ENCODE measurements at regions not wholly inside any gene's neighbourhood (a gene's known extent, or its start where the extent isn't known, plus 50 kb on each side); places are given as distances from the start of the nearest gene placed in this dataset.

DNA sequence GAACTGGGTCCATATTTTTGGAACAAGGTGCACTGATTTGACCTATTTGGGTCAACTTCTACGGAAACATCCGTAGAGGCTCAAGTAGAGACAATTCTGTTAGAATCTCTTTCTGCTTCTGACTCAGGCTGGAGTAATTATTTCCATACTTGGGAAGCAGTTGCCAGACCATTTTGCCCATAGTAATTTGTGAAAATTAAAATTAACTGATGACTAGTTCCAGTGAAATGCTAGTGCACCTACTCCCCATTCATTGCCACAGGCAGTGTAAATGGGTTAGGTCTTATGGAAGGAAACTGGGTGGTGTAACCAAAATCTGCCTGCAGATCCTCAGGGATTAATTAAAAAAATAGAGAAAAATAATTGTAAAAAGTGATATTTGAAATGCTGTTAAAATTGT lies 201.1 kb downstream of the TENT4A start:
- DNase-seq (ENCODE audit: low read depth in 2 of 2), result no peak

DNA sequence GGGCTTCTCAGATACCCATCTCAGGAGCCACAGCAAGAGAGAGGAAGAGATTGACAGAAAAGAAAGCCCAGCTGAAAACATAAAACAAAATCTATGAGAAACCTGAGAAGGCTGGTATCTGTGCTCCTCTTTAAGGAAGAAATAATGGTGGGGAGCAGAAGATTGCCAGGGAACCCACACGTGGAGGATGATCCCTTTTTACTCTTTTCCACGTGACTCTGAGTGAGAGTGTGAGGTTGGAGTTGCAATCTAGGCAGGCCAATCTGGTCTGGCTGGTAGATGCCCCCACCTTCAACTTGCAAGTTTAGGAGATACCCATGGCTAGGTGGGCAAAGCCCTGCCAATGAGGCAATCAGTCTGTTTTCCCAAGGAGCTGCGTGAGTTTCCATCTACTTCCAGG lies 202.3 kb downstream of the TENT4A start:
- no peak for DNase-seq (ENCODE audit: low read depth in 2 of 2)

- DNase-seq (ENCODE audit: low read depth in 2 of 2), result no peak
These were observed 205.0 kb downstream of the TENT4A start for GRCh38 chr5:6918255-6918654.

GRCh38 chr5:6920628-6921256 lies 207.5 kb downstream of the TENT4A start:
- DNase-seq (ENCODE audit: low read depth in 2 of 2), result no peak

DNA sequence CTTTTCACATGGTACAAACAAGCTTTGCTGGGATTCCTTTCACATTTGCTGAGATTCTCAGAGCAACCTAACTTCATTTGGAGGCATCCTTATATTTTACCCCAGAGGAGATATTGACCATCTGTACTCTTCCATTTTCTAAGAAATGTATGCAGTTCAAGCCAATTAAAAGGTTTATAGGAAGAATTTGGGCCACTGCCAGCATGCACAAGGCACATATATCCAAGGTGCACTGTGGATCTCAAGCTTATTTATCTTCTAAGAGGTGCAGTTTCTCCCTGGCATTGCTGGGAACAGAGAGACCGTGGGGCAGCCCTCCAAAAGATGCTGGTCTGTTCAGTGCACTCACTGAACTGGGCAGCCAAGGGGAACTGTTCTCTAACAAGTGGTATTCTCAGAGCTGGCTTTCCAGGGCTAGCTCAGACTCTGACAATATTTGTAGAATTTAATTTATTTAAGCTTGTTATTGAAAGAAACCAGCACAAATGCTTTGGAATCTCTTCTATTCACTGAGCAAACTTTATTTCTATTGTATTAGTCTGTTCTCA lies 213.3 kb downstream of the TENT4A start:
- DNase-seq (ENCODE audit: low read depth in 2 of 2), result no peak

GRCh38 chr5:6936031-6936430 lies 222.8 kb downstream of the TENT4A start:
- no peak for DNase-seq (ENCODE audit: low read depth in 2 of 2)

DNA sequence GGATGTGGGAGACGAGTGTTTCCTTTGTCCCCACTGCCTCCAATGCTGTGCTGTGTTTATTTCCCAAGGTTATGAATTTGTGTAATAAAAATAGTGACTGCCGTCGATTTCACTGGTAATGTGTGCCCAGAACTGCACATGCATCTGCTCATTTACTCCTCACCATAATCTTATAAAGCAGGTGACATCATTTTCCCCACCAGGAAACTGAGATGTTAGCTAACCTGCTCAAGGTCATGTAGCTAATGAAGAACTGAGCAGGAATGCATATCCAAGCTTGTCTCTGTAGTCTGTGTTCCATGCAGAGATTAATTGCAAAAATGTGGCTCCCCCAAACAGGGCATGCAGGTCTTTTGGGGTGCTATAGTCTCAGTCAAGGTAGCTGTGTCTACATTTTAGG lies 224.4 kb downstream of the TENT4A start:
- no peak for DNase-seq (ENCODE audit: low read depth in 2 of 2)

DNA sequence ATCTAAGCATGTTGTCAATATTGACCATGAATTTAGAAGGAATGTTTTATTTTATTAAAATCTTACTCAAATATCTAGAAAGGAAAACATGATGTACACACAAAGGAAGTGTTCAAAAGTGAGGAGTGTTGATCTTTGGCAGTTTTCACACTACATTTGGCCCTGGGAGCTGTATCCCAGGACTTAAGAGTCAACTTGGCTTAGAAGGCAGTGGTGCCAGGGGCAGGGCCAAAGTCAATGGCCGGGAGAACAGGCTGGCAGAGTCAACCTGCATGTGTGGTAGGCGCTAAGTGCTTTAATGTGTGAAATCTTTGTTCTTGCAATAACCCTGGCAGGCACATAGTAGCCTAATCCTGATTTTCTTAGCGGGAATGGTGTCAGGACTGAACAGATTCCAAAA lies 228.4 kb downstream of the TENT4A start:
- no peak for DNase-seq (ENCODE audit: low read depth in 2 of 2)

GRCh38 chr5:6943197-6944112 lies 230.2 kb downstream of the TENT4A start:
- DNase-seq (ENCODE audit: low read depth in 2 of 2), result no peak

DNA sequence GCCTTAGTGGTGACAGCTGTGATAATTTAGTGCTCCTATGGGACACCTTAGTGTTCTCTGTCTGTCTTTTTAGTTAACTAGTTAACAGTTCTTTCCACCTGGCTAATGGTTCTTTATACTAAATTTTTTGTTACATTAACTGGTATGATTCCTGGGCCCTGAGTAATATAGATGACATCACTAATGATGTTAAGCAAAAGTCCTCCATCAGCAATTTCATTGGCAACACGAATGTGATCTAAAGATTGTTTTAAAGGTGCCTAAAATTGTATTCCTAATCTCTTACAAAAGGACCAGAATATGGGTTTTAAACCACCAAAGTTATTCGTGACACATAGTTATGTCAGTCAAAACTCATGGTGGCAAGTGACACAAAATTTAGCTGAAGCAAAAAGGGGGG lies 235.3 kb downstream of the TENT4A start:
- no peak for DNase-seq (ENCODE audit: low read depth in 2 of 2)

GRCh38 chr5:6949230-6949629 lies 236.0 kb downstream of the TENT4A start:
- no peak for DNase-seq (ENCODE audit: low read depth in 2 of 2)

DNA sequence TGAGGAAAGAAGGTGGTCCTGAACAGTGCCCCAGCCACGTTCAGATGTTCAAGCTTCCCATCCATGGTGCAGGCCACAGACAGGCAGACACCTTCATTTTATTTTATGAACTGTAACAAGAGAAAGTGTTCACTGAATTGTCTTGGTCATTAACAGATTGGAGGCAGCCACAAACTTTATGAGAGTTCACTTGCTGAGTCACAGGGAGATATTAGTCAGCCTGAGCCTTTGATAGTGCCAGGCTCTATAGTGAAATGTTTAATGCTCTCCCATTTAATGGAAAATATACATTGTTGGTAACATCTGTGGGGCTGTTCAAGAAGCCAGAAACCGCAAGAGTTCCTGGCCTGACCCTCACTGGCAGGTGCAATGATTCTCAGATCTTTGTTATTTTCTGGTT lies 237.0 kb downstream of the TENT4A start:
- DNase-seq (ENCODE audit: low read depth in 2 of 2), result no peak

GRCh38 chr5:6950860-6951259 lies 237.6 kb downstream of the TENT4A start:
- no peak for DNase-seq (ENCODE audit: low read depth in 2 of 2)

- DNase-seq (ENCODE audit: low read depth in 2 of 2), result no peak
These were observed 247.9 kb downstream of the TENT4A start for GRCh38 chr5:6961123-6961522.

GRCh38 chr5:6961837-6962635 lies 248.8 kb downstream of the TENT4A start:
- no peak for DNase-seq (ENCODE audit: low read depth in 2 of 2)

- no peak for DNase-seq (ENCODE audit: low read depth in 2 of 2)
These were observed 263.7 kb downstream of the TENT4A start for GRCh38 chr5:6976971-6977370.

DNA sequence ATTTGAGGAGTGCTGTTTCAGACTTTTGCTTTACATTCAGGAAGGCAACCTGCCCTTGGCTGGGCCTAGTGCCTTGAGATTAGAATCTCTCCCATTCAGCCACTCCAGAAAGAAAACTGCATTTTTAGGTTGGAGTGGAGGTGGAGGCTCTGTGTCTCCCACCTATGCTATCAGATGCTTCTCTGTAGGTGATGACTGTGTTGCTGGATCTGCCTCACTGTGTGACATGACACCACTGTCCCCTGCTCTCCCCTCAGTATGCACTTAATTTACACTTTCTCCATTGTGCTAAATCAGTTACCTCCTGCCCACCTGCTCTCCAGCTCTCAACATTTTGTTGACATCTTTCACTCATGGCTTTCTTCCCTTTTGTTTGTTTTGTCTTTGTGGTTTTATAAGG lies 265.8 kb downstream of the TENT4A start:
- DNase-seq (ENCODE audit: low read depth in 2 of 2), result no peak

DNA sequence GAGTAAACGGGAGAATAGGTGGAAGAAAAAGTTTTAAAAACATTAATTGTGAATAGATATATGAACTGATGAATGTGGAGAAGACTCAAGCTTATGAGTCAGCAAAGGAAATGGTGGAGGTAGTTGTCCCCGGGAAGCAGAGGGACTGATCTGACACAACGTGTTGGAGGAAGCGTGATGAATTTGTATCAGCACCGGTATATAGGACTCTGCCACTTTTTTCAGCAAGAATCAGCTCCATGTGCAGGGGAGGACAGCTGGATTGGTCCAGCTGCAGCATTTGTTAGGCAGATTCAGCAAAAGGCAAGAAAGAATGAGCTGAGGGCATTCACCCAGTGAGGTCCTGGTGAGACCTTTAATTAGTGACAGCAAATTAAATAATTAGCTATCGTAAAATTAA lies 276.0 kb downstream of the TENT4A start:
- DNase-seq (ENCODE audit: low read depth in 2 of 2), result no peak

DNA sequence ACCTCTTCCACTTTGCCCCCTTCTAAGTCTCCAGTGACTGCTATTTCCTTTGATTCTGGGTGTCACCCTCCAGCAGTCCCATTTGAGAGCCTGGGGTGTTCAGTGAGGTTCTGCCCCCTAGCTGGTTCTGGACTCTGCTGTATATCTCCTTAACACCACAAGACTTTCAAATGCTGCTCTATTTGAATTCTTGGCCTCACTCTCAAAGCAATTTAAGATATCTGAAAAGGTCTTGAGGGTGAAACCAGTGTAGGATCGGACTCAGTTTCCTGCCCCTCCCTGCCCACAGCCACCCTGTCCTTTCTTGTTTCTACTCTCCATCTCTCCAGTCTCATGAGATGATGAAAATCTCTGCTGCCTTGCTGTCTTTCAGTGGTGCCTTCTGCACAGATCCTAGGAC lies 280.9 kb downstream of the TENT4A start:
- no peak for DNase-seq (ENCODE audit: low read depth in 2 of 2)

DNA sequence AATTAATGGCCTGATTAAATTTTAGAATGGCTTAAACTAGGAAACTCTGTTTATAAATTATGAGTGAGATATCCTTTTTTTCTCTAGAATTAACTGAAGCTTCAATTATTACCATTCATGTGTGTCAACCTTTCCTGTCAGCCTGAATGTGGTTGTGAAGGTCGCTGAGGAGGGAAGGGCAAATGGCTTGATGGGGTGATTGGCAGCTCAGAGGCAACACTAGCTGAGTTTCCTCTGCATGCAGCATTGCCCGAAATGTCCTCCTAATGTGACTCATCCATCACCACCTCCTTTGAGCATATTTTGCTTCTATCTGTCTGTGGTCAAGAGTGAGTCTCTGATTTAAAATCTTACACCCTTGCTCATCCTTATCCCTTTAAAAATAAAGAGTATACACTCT lies 281.9 kb downstream of the TENT4A start:
- no peak for DNase-seq (ENCODE audit: low read depth in 2 of 2)

- DNase-seq (ENCODE audit: low read depth in 2 of 2), result no peak
These were observed 287.1 kb downstream of the TENT4A start for GRCh38 chr5:7000310-7000709.

- no peak for DNase-seq (ENCODE audit: low read depth in 2 of 2)
These were observed 297.4 kb downstream of the TENT4A start for GRCh38 chr5:7010591-7010990.

Measured in activated CD8-positive, alpha-beta memory T cell treated with anti-CD3 and anti-CD28 coated beads for 4 hours (primary cell).